ENCODE measurements at regions not wholly inside any gene's neighbourhood (a gene's known extent, or its start where the extent isn't known, plus 50 kb on each side); places are given as distances from the start of the nearest gene placed in this dataset.
A peak's percentile ranks its signal among the peaks of the same experiment; 100 is the strongest.

- Histone ChIP-seq H3K4me1 (ENCODE audit: low read length) (peaks cover 66% of the 10 kb centered on the region), H2AFZ (ENCODE audit: low read depth, low read length) (no peak overlapping the region)
Measured at GRCh38 chr1:184826001-184826400, 71.3 kb upstream of the EDEM3 start.

GRCh38 chr1:184825571-184825970 lies 70.9 kb upstream of the EDEM3 start:
- Histone ChIP-seq H3K4me2 (ENCODE audit: low read length) (peak overlapping the region; percentile 55), H3K27ac (ENCODE audit: low read length) (peak overlapping the region; percentile 82), H3K79me2 (ENCODE audit: low read length) (peaks cover 13% of the 10 kb centered on the region; the same call in 1 of the 2 replicates), H2AFZ (ENCODE audit: low read depth, low read length) (no peak overlapping the region), H4K20me1 (ENCODE audit: insufficient read depth, low read length) (no peaks in the 10 kb centered on the region), H3K27me3 (ENCODE audit: low read depth, low read length) (no peaks in the 10 kb centered on the region), H3K9ac (ENCODE audit: low read length) (peak overlapping the region; percentile 46), H3K36me3 (replicated peaks; ENCODE audit: low read depth, low read length) (peaks cover 61% of the 10 kb centered on the region), H3K4me1 (ENCODE audit: low read length) (peaks cover 66% of the 10 kb centered on the region), H3K9me3 (ENCODE audit: insufficient read depth, low read length) (no peaks in the 10 kb centered on the region), H3K4me3 (ENCODE audit: low read length) (peak overlapping the region; percentile 27; the same call in 1 of the 2 replicates)
- TF ChIP-seq CTCF (IDR thresholded peaks at IDR 0.05; ENCODE audit: low read depth, low read length) (no peak), EZH2phosphoT487 (IDR thresholded peaks at IDR 0.05; ENCODE audit: low read depth) (no peak)

More at GRCh38 chr1:184826001-184826400, 71.3 kb upstream of the EDEM3 start:
- Histone ChIP-seq H4K20me1 (ENCODE audit: insufficient read depth, low read length) (no peaks in the 10 kb centered on the region), H3K36me3 (replicated peaks; ENCODE audit: low read depth, low read length) (peaks cover 58% of the 10 kb centered on the region), H3K79me2 (ENCODE audit: low read length) (peaks cover 13% of the 10 kb centered on the region; the same call in 1 of the 2 replicates), H3K4me2 (ENCODE audit: low read length) (peak overlapping the region; percentile 55), H3K27me3 (ENCODE audit: low read depth, low read length) (no peaks in the 10 kb centered on the region), H3K9me3 (ENCODE audit: insufficient read depth, low read length) (no peaks in the 10 kb centered on the region), H3K4me3 (ENCODE audit: low read length) (peak overlapping the region; percentile 0; the same call in 1 of the 2 replicates), H3K27ac (ENCODE audit: low read length) (peak overlapping the region; percentile 82), H3K9ac (ENCODE audit: low read length) (peak overlapping the region; percentile 46; the same call in 1 of the 2 replicates)
- TF ChIP-seq CTCF (IDR thresholded peaks at IDR 0.05; ENCODE audit: low read depth, low read length) (no peak), EZH2phosphoT487 (IDR thresholded peaks at IDR 0.05; ENCODE audit: low read depth) (no peak)

- Histone ChIP-seq H3K27ac (ENCODE audit: low read length) (peak overlapping the region; percentile 82), H3K27me3 (ENCODE audit: low read depth, low read length) (no peaks in the 10 kb centered on the region), H4K20me1 (ENCODE audit: insufficient read depth, low read length) (no peaks in the 10 kb centered on the region), H3K79me2 (ENCODE audit: low read length) (peaks cover 13% of the 10 kb centered on the region; the same call in 1 of the 2 replicates), H3K9me3 (ENCODE audit: insufficient read depth, low read length) (no peaks in the 10 kb centered on the region), H3K4me1 (ENCODE audit: low read length) (peaks cover 66% of the 10 kb centered on the region), H3K9ac (ENCODE audit: low read length) (peak overlapping the region; percentile 46), H2AFZ (ENCODE audit: low read depth, low read length) (no peak overlapping the region), H3K4me2 (ENCODE audit: low read length) (peak overlapping the region; percentile 55), H3K36me3 (replicated peaks; ENCODE audit: low read depth, low read length) (peaks cover 61% of the 10 kb centered on the region), H3K4me3 (ENCODE audit: low read length) (peak overlapping the region; percentile 27; the same call in 1 of the 2 replicates)
- TF ChIP-seq EZH2phosphoT487 (IDR thresholded peaks at IDR 0.05; ENCODE audit: low read depth) (no peak), CTCF (IDR thresholded peaks at IDR 0.05; ENCODE audit: low read depth, low read length) (no peak)
Measured at GRCh38 chr1:184824691-184825323, 70.1 kb upstream of the EDEM3 start.

GRCh38 chr1:184823080-184823479 lies 68.4 kb upstream of the EDEM3 start:
- no peak overlapping the region for H3K9ac ChIP-seq (ENCODE audit: low read length)
- H3K27ac ChIP-seq (ENCODE audit: low read length), result peak overlapping the region; percentile 82; the same call in 1 of the 2 replicates
- peaks cover 58% of the 10 kb centered on the region for H3K4me1 ChIP-seq (ENCODE audit: low read length)
- TF ChIP-seq CTCF (IDR thresholded peaks at IDR 0.05; ENCODE audit: low read depth, low read length), result no peak
- TF ChIP-seq EZH2phosphoT487 (IDR thresholded peaks at IDR 0.05; ENCODE audit: low read depth), result no peak
- H2AFZ ChIP-seq (ENCODE audit: low read depth, low read length), result no peak overlapping the region
- H3K79me2 ChIP-seq (ENCODE audit: low read length), result peaks cover 13% of the 10 kb centered on the region; the same call in 1 of the 2 replicates
- 0 out of 2 replicates have a peak overlapping the region, but pooled peaks have one; percentile 55 for H3K4me2 ChIP-seq (ENCODE audit: low read length)
- no peaks in the 10 kb centered on the region for H3K27me3 ChIP-seq (ENCODE audit: low read depth, low read length)
- no peak overlapping the region for H3K4me3 ChIP-seq (ENCODE audit: low read length)
- H4K20me1 ChIP-seq (ENCODE audit: insufficient read depth, low read length), result no peaks in the 10 kb centered on the region
- H3K36me3 ChIP-seq (replicated peaks; ENCODE audit: low read depth, low read length), result peaks cover 69% of the 10 kb centered on the region
- H3K9me3 ChIP-seq (ENCODE audit: insufficient read depth, low read length), result no peaks in the 10 kb centered on the region
